Thyroid gland (tissue), 4 donors: ENCODE measurements at regions not wholly inside any gene's neighbourhood (a gene's known extent, or its start where the extent isn't known, plus 50 kb on each side); places are given as distances from the start of the nearest gene placed in this dataset.

Experiments
- CTCF ChIP-seq, 6 experiments: fragments of 200-600 bp in 3 of 6; fragments of 450-650 bp in 3 of 6; sonication (generic) in 3 of 6; IDR thresholded peaks; one replicate each; pipeline ENCODE4 v1.5.1; 2016 to 2019; ENCODE audit warnings: antibody characterized with exemption in 6 of 6, mild to moderate bottlenecking in 2 of 6, inconsistent platforms in 1 of 6, moderate library complexity in 1 of 6
- POLR2A ChIP-seq, 2 donors: fragments of 450-650 bp; IDR thresholded peaks; one replicate each; pipeline ENCODE4 v1.6.1; 2017; ENCODE audit warnings: antibody characterized with exemption in 2 of 2, mild to moderate bottlenecking in 2 of 2, moderate library complexity in 1 of 2

GRCh38 chr2:84276590-84277255, 182.4 kb downstream of the SUCLG1 start:
- TF ChIP-seq CTCF (IDR thresholded peaks at IDR 0.05): no peak
- TF ChIP-seq POLR2A (IDR thresholded peaks at IDR 0.05): no peak
